Tibial artery (tissue), 4 donors: ENCODE measurements at regions not wholly inside any gene's neighbourhood (a gene's known extent, or its start where the extent isn't known, plus 50 kb on each side); places are given as distances from the start of the nearest gene placed in this dataset.

Experiments
- DNase-seq, 2 donors: peaks; one replicate each; pipeline ENCODE4 v3.0.0-alpha.2; 2019
- H3K27ac ChIP-seq, 2 donors: fragments of 200-600 bp; sonication (generic) in 1 of 2; 1 replicate in 1 of 2; 2 replicates in 1 of 2; pipeline ENCODE4 v1.5.1; 2018 to 2019; ENCODE audit warnings: mild to moderate bottlenecking in 1 of 2
- H3K27me3 ChIP-seq, 2 donors: fragments of 200-600 bp; sonication (generic) in 1 of 2; one replicate each; pipeline versions ENCODE4 v1.5.1 to v1.6.0; 2016 to 2019
- H3K36me3 ChIP-seq, 3 donors: fragments of 200-600 bp; sonication (generic) in 2 of 3; one replicate each; pipeline ENCODE4 v1.5.1; 2016 to 2019; ENCODE audit warnings: mild to moderate bottlenecking in 2 of 3
- H3K4me1 ChIP-seq, 4 donors: fragments of 200-600 bp; sonication (generic) in 2 of 4; 1 replicate in 3 of 4; 2 replicates in 1 of 4; pipeline ENCODE4 v1.5.1; 2016 to 2019
- H3K4me3 ChIP-seq, 2 donors: fragments of 200-600 bp; sonication (generic) in 1 of 2; 1 replicate in 1 of 2; 2 replicates in 1 of 2; pipeline ENCODE4 v1.5.1; 2018 to 2019; ENCODE audit warnings: mild to moderate bottlenecking in 2 of 2
- H3K9me3 ChIP-seq, 3 donors: fragments of 200-600 bp; sonication (generic) in 1 of 3; one replicate each; pipeline ENCODE4 v1.5.1; 2016 to 2019
- intact Hi-C: fragments of 100-400 bp; cut with DNase I; formaldehyde crosslinking; loops from one replicate; pipeline ENCODE4 v1.15.0; 2023; ENCODE audit warnings: low total_unique reads
- TF ChIP-seq, protein P1 (sequence below), 2 experiments: fragments of 200-600 bp in 1 of 2; fragments of 450-650 bp in 1 of 2; IDR thresholded peaks; one replicate each; pipeline ENCODE4 v1.5.1; 2017 to 2019; ENCODE audit warnings: antibody characterized with exemption in 2 of 2, mild to moderate bottlenecking in 1 of 2, moderate library complexity in 1 of 2

DNA sequence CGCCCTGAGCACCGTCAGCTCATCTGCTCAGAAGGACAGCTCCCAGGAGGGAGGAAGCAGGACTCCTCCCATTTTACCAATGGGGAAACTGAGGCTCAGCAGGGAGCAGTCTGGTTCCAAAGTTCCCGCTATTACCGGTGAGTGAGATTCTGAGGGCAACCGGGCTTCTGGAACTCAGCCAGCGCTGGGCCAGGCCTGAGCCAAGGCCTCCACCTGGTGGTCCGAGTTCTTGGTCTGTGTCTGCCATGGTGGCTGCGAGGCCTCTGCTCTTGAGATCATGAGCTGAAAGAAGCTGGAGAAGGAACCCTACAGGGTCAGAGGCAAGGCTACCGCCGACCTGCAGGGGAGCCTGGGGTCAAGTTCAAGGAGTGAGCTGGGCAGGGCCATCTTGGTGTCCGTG lies 110.8 kb upstream of the GSE1 start:
- Histone ChIP-seq H3K9me3 (no peaks in the 10 kb centered on the region), H3K36me3 (no peaks in the 10 kb centered on the region), H3K4me1 (no peaks in the 10 kb centered on the region), H3K4me3 (no peak overlapping the region), H3K27ac (no peak overlapping the region), H3K27me3 (no peaks in the 10 kb centered on the region)
- TF ChIP-seq, protein P1, sequence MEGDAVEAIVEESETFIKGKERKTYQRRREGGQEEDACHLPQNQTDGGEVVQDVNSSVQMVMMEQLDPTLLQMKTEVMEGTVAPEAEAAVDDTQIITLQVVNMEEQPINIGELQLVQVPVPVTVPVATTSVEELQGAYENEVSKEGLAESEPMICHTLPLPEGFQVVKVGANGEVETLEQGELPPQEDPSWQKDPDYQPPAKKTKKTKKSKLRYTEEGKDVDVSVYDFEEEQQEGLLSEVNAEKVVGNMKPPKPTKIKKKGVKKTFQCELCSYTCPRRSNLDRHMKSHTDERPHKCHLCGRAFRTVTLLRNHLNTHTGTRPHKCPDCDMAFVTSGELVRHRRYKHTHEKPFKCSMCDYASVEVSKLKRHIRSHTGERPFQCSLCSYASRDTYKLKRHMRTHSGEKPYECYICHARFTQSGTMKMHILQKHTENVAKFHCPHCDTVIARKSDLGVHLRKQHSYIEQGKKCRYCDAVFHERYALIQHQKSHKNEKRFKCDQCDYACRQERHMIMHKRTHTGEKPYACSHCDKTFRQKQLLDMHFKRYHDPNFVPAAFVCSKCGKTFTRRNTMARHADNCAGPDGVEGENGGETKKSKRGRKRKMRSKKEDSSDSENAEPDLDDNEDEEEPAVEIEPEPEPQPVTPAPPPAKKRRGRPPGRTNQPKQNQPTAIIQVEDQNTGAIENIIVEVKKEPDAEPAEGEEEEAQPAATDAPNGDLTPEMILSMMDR (IDR thresholded peaks at IDR 0.05) = no peak
- DNase-seq = no peak
- intact Hi-C loops = loop anchor here (5.0 kb wide), 1 partner anchor 105 kb away; no protein-coding TSS in a partner anchor

DNA sequence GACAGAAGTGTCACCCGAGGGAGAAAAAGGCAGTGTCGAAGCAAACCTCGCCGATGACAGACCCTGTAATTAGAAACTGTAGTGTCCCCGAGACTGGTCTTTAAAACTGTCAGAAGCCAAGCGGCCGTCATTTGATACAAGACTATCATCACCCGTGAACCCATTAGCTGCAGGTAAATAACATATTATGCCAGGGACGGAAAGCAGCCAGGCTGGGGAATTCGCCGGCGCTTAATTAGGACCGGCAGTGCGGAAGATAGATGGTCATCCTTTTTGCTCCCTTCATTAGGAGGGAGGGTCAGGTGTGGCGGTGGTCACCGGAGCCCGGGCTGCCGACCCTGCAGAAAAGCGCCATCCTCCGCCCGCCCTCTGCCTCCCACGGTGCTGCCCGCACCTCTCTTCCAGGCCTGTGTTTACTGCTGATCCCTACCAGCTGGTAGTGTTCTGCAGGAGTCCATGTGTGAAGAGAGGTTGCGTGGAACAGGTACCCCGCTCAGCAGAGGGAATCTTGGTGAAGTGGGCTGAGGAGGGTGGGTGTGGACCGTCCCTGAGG lies 109.4 kb upstream of the GSE1 start:
- Histone ChIP-seq H3K9me3 (no peaks in the 10 kb centered on the region), H3K27me3 (no peaks in the 10 kb centered on the region), H3K4me1 (no peaks in the 10 kb centered on the region), H3K27ac (no peak overlapping the region), H3K4me3 (no peak overlapping the region), H3K36me3 (no peaks in the 10 kb centered on the region)
- TF ChIP-seq, protein P1 (IDR thresholded peaks at IDR 0.05) = no peak
- DNase-seq = no peak
- intact Hi-C loops = loop anchor here (5.0 kb wide), 1 partner anchor 104 kb away; no protein-coding TSS in a partner anchor

DNA sequence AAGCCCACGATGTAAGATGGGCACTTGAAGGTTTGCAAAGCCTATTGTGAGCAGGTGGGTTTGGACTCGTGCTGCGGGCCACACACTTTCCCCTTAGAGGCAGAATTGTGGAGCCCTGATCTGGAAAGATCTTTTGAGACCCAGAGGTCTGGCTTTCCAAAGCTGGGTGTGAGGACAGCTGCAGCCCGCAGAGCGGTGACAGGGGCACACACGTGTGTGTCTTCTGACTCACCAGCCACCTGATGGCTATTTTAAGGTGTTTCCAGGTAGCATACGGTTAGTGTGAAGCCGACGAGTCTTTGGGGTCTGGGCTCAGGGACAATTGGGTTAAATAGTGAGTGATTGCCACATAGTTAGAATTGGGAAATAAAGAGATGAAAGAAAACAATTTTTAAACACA lies 108.9 kb upstream of the GSE1 start:
- TF ChIP-seq, protein P1 (IDR thresholded peaks at IDR 0.05) = no peak
- no peaks in the 10 kb centered on the region for H3K9me3 ChIP-seq
- H3K27ac ChIP-seq = no peak overlapping the region
- H3K27me3 ChIP-seq = no peaks in the 10 kb centered on the region
- H3K4me3 ChIP-seq = no peak overlapping the region
- intact Hi-C loops = loop anchor here (5.0 kb wide), 1 partner anchor 103 kb away; no protein-coding TSS in a partner anchor
- DNase-seq = no peak
- no peaks in the 10 kb centered on the region for H3K4me1 ChIP-seq
- no peaks in the 10 kb centered on the region for H3K36me3 ChIP-seq

DNA sequence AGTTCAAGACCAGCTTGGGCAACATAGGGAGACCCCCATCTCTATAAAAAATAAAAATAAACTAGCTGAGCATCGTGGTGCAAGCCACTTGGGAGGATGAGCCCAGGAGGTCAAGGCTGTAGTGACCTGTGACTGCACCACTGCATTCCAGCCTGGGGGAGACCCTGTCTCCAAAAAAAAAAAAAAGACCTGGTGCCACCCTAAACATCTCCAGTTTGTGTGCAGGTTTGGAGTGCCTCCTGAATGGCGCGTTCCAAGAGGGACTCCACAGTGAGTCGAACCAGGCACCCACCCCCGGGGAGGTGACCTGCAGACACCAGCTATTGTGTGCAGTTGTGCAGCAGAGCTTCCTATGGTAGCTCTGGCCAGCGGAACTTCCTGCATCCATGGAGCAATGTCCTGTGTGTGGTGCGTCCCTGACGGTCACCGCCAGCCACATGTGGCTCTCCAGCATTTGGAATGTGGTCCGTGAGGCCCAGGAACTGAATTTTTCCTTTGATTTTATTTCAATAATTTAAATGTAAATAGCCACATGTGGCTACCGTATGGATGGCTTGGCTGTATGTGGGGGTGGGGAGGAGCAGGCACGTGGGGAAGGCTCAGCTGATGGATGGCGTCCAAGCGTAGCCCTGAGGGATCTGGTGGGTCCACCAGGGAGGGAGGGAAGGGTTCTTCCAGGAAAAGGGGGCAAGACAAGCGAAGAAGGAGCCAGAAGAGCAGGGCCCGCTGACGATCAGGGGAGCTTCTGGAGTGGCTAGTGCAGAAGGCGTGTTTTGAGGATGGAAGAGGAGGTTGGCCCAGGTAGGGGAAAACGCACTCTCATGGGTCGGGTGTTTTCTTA lies 107.1 kb upstream of the GSE1 start:
- Histone ChIP-seq H3K36me3 (no peaks in the 10 kb centered on the region), H3K4me1 (no peaks in the 10 kb centered on the region), H3K27me3 (no peaks in the 10 kb centered on the region), H3K27ac (no peak overlapping the region), H3K9me3 (no peaks in the 10 kb centered on the region), H3K4me3 (no peak overlapping the region)
- DNase-seq = no peak
- TF ChIP-seq, protein P1 (IDR thresholded peaks at IDR 0.05) = no peak
- intact Hi-C loops = no loop called here

DNA sequence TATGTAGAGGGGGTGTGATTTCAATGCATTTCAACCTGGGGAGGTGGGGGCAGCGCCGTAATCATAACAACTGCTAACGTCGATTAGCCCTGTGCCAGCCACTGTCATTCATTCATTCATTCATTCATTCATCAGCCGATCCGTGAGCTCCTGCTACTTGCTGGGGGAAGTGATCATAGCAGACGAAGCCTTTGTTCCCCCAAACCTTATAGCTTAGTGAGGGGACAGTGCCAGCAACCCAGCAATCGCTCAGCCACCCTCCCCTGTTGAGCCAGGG lies 106.5 kb upstream of the GSE1 start:
- DNase-seq = no peak
- no peaks in the 10 kb centered on the region for H3K9me3 ChIP-seq
- intact Hi-C loops = no loop called here
- no peak overlapping the region for H3K27ac ChIP-seq
- H3K36me3 ChIP-seq = no peaks in the 10 kb centered on the region
- H3K27me3 ChIP-seq = no peaks in the 10 kb centered on the region
- no peaks in the 10 kb centered on the region for H3K4me1 ChIP-seq
- TF ChIP-seq, protein P1 (IDR thresholded peaks at IDR 0.05) = no peak
- H3K4me3 ChIP-seq = no peak overlapping the region
